ENCODE measurements at regions not wholly inside any gene's neighbourhood (a gene's known extent, or its start where the extent isn't known, plus 50 kb on each side); places are given as distances from the start of the nearest gene placed in this dataset.

DNA sequence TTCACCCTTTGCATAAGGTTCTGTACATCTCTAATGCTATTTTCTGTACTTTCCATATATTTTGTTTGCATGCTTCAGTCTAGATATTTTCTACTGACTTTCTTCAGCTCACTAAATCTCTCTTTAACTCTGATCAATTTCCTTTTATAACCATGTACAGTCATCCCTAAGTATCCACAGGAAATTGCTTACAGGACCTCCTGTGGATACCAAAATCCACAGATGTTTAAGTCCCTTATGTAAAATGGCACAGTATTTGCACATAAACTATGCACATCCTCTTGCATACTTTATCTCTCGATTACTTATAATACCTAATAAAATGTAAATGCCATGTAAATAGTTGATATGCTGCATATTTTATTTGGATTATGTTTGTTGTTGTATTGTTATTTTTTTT lies 442.1 kb downstream of the TLE4 start:
- no peak for DNase-seq

- DNase-seq: no peak
These were observed 441.0 kb downstream of the TLE4 start for GRCh38 chr9:80012557-80013330.

GRCh38 chr9:80009204-80009603 lies 437.4 kb downstream of the TLE4 start:
- DNase-seq: no peak

GRCh38 chr9:80004714-80005113 lies 432.9 kb downstream of the TLE4 start:
- DNase-seq: no peak

GRCh38 chr9:79990536-79990935 lies 418.8 kb downstream of the TLE4 start:
- no peak for DNase-seq

- no peak for DNase-seq
These were observed 417.3 kb downstream of the TLE4 start for GRCh38 chr9:79989079-79989478.

DNA sequence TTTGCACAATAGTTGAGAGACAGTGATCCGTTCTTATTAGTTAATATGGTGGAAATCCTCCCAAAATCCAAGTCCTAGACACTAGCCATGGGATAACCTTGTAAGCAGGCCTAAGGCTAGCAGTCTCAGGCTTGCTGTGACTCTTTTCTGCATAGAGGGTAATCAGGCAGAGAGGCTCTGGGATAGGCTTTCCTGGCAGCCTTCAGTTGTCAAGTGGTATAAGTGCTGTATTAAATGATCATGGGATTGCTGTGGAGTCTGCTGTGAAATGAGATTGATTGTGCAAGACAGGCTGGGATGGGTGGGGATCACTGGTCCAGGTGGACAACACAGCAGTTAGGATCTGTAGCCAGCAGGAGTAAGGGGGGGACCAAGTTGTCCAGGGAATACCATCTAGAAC lies 416.4 kb downstream of the TLE4 start:
- no peak for DNase-seq

DNA sequence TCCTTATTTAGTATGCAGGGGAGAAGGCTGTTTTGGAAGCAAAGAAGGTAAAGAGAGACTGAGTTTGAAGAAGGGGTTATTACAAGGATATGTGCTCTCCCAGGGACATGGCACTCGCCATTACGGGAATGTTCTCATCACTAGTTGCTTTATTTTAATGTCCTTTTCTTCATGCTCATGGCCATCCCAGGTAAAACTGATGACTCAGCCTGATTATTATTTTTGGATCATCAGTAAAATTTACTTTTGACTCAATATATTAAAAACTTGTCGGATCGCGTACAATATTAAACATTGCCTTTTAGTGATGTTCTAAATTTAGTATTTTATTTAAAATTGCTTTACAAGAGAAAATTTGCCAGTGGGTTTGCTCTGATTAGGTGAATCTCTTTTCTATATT lies 414.7 kb downstream of the TLE4 start:
- DNase-seq: no peak

DNA sequence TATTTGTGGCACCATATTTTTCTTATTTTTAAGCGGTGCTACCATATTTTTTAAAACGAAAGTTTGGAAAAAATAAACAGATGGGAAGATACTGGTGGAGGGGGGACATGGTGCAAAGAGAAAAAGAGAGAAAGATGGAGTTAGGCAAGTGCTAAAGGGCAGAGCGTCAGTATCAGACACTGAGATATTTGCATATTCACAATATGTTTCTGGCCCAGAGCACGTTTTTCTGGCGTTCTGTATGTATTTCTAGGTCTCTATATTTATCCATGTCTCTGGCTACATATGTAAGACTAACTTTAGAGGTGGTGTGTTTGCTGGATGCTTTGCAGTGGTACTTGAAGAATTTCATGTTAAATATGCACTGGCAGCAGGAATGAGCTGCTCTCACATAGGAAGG lies 414.0 kb downstream of the TLE4 start:
- DNase-seq: no peak

GRCh38 chr9:79985264-79985663 lies 413.5 kb downstream of the TLE4 start:
- no peak for DNase-seq

GRCh38 chr9:79984429-79985067 lies 412.8 kb downstream of the TLE4 start:
- no peak for DNase-seq

- no peak for DNase-seq
These were observed 408.7 kb downstream of the TLE4 start for GRCh38 chr9:79980432-79980831.

- no peak for DNase-seq
These were observed 405.9 kb downstream of the TLE4 start for GRCh38 chr9:79977510-79978197.

DNA sequence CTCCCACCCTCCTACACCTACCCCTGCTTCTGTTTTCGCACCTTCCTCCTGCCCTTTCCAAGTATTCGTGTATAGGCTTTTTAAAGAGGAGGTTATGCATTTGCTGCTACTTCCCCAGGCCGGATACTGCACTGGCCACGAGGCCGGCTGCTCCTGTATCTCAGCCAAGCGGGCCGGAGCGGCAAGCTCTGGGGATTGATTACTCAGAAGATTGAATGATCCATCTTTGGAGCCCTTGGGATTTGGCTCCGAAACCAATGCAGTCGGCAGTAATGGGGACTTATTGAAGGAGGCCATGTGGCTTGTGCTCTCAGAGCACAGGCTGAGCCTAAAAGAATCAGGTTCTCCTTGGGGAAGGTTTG lies 405.3 kb downstream of the TLE4 start:
- no peak for DNase-seq

- no peak for DNase-seq
These were observed 404.7 kb downstream of the TLE4 start for GRCh38 chr9:79976257-79977073.

DNA sequence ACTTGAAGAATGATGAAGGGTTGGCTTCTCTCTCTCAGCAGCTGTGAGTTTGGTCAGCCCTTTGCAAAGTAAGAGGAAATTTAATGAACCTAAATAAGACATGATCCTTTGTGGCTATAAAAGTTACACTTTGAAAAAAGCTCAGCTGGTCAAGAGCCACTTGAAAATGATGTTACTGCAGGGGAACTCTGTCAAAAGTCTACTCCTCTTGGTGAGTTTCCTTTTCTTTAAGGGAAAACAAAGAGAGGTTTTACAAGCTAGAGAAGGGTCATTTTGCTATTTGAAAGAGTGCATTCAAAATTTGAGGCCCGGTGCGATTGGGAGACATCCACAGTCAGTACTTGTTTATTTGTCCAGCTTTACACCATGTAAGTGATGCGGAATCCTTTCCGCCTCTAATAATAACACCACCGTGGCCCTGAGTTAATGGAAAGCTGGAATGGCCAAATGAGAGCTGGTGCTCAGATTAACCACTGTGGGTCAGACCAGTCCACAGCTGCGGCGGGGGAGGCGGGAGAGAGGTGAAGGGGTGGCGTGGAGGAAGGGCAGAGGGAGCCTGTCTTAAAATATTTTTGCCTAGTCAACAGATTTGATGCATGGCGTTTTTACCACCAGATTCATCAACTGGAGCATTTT lies 404.0 kb downstream of the TLE4 start:
- no peak for DNase-seq

- DNase-seq: no peak
These were observed 403.1 kb downstream of the TLE4 start for GRCh38 chr9:79974806-79975422.

DNA sequence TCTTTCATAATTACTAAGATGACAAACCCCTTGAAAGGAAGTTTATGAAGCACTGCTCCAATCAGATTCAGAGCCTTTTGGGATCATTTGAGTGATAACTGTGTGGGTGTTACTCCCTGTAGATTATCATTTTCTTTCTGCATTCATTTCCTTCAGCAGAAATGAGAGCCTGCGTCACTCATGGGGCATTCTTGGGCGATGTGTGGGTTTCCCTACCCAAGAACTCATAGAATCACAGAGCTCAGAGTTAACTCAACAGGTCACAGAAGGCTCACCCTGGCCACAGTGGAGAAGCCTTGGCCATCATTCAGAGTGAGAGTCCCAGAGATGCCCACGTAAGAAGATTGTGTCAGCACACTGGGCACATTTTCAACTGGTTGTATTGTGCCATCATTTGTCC lies 401.9 kb downstream of the TLE4 start:
- DNase-seq: no peak

GRCh38 chr9:79970146-79970425 lies 398.3 kb downstream of the TLE4 start:
- DNase-seq: no peak

DNA sequence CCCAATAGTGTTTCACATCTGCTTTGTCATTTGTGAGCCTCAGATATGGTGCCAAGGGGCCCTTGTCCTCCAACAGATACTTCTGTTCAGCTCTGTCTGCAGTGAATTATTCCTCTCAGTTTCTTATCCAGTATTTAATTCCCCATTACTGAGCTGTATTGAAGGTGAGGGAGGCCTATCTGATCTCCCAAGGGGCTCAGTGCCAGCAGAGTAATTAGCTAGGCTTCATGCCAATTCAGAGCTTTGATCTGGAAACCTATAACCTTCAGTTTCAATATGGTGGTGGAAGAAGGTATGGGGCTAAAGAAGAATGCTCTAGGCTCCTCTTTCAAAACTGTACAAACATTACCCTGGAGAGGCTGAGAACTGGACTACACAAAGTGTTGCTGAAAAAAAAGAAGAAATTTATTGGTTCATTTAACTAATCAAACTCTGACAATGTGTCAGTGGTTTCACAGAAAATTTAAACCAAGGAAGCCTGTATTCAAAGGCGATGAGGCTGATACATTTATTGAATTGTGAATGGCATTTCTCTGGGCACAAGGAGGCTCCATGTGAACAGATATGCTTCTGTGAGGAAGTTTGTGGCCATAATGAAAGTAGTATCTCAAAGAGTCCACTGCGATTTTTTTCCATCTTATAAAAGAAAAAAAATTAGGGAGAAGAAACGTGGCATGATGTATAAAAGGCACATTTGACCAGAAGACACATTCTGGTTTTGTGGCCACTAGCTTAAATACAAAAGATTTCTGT lies 397.8 kb downstream of the TLE4 start:
- no peak for DNase-seq

DNA sequence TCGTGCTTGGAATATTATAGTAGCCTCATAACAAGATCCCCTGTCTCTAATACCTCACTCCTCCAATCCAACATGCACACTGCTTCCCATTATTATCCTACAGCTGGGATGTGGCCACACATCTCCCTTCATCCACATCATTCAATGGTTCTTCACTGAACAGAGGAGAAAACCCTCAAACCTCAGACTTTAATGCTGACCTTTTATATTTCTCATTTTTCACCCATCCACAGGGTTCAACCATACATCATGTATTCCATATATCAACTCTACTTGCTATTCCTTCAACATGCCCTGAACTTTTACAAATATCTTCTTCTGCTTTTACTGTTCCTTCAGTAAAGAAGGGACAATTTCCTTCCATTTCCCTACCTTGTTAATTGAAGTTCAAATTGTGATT lies 396.8 kb downstream of the TLE4 start:
- DNase-seq: no peak
